Stimulated activated CD4-positive, alpha-beta T cell treated with anti-CD3 and anti-CD28 coated beads, Interleukin-2, amount 100 ng/mL, for 24 hours (primary cell): ENCODE measurements at regions not wholly inside any gene's neighbourhood (a gene's known extent, or its start where the extent isn't known, plus 50 kb on each side); places are given as distances from the start of the nearest gene placed in this dataset.
"Not testable (repeated sequence)": the region's sequence is repeated elsewhere in the genome, so short reads cannot be mapped to it uniquely, and the experiment has no call there.

Experiments used
- DNase-seq, 2 donors: peaks; one replicate each; pipeline ENCODE4 v3.0.0-alpha.2; 2020

DNA sequence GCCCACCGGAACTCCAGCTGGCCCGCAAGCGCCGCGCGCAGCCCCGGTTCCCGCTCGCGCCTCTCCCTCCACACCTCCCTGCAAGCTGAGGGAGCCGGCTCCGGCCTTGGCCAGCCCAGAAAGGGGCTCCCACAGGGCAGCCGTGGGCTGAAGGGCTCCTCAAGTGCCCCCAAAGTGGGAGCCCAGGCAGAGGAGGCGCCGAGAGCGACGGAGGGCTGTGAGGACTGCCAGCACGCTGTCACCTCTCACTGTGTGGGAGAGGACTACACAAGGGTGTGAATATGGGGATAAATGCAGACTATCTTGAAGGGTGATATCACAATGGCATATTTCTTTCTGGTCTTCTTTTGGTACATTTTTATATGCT is 158.3 kb upstream of the PPP1R3A start:
- not testable (repeated sequence) for DNase-seq

DNA sequence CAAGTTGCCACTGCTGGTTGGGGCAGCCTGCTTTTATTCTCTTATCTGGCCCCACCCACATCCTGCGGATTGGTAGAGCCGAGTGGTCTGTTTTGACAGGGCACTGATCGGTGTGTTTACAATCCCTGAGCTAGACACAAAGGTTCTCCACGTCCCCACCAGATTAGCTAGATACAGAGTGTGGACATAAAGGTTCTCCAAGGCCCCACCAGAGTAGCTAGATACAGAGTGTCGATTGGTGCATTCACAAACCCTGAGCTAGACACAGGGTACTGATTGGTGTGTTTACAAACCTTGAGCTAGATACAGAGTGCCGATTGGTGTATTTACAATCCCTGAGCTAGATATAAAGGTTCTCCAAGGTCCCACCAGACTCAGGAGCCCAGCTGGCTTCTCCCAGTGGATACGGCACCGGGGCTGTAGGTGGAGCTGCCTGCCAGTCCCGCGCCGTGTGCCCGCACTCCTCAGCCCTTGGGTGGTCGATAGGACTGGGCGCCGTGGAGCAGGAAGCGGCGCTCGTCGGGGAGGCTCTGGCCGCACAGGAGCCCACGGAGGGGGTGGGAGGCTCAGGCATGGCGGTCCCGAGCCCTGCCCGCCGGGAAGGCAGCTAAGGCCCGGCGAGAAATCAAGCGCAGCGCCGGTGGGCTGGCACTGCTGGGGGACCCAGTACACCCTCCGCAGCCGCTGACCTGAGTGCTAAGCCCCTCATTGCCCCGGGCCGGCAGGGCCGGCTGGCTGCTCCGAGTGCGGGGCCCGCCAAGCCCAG is 157.8 kb upstream of the PPP1R3A start:
- not testable (repeated sequence) for DNase-seq

DNA sequence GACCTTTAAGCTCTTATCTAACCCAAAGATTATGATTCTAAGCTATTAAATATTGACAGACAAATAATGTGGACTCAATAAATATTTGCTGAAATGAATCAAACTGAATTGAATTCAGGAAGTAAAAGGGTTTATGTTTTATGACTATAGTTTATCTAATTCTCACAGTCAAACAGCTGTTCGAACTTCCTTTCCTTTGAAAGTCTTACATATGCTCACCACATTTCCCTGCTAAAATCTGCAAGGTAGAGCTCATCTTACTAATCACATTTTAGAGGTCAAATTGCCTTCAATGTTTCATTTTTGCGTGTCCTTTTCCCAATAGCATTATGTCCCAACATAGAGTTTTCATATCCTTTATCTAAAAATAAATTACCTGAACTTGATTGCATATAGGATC is 154.9 kb upstream of the PPP1R3A start:
- DNase-seq = no peak

DNA sequence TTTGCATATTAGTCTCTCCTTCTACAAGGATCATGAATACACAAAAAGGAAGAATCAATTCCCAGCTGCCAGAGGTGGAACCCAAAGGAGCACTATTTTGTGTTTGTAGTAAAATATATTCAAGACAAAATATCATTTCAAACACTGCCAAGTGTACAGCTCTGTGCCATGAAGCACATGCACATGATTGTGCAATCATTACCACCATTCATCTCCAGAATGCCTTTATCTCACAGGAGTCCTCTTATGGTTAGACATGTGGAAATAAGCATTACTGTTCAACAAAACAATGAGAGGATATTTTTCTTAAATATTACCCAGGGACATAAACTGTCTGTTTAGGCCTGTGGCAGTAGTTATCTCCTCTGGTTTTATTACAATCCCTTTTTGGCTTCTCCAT is 151.4 kb upstream of the PPP1R3A start:
- no peak for DNase-seq

DNA sequence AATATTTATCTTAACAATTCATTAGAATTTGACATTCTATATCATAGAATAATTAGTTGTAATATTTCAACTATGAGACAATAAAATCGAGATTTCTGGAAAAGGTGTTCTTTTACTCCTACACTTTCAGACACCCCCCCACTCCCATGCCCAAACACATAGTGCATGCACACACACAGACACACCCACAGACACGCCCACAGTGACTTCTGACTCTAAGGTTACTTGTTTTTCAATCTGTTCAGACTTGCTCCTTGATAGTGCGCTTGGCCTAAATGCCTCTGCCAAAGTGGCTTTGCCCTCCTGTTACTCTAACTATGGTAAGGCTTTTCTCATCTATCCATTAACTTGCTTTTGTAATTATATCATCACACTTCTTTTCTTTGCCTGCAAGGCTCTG is 144.0 kb upstream of the PPP1R3A start:
- no peak for DNase-seq

DNA sequence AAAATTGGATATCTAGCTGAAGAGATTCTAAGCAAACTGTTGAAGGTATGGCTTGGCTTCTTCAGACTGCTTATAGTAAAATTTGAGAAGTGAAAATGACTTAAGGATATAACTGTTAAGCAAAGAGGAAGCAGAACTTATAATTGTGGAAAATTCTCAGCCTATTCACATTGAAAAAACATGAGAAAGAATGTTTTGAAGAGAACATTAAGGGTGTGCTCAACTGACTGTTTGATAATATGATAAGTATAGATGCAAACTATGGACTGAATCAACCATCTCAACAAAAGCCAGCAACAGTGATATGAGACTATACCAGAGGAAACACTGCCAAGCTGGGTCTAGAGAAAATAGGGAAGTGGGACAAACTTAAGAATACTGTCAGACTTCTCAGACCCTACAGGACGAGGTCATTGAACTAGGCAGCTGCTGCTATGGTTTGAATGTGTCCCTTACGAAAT is 133.1 kb upstream of the PPP1R3A start:
- no peak for DNase-seq

DNA sequence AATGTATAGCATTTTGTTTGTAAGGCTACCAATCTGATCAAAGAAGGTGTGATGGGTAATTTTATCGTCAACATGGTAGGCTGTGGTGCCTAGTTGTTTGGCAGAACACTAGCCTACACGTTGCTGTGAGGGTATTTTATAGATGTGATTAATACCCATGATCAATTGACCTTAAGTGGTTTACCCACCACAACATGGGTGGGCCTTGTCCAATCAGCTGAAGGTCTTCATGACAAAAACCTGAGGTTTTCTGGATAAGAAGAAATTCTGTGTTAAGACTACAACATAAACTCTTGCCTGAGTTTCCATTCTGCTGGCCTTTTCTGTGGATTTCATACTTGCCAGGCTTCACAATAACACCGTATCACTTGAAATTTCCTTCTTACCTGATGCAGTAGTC is 131.8 kb upstream of the PPP1R3A start:
- no peak for DNase-seq

DNA sequence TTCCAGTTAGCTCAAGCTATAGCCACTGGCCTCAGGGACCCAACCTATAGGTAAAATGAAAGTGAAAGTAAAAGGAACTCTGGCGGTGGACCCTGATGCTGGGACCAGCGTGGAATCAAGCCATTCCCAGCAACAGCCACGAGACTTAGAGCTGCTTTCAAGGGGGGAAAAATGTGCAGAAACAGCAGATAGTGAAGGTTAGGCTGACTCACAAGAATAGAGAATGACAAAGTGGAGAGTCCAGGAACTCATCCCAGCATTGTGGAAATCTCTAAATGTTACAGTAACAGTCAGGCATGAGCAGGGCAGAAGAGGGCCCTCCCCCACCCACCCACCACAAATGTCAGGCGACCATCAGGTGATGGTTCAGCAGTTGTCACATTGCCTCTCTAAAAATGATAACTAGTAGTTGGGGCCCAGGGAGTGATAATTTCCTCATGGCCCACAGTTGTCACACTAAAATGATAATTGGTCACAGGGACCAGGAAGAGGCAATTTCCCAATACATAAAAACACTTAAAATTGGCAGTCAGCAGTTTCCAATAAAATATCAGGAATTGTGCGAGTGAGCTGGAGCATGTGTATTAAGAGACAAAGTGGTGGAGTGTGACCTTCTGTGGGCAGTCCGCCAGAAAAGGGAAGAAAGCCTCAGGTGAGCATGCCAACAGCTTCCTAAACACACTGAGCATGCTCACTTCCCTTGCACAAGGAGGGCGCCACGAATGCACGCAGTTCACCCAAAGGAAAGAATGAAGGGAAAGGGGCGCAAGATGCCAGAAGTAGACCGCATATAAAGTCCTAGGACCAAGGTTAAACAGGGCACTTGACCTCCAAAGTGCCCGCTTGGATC is 129.8 kb upstream of the PPP1R3A start:
- no peak for DNase-seq

DNA sequence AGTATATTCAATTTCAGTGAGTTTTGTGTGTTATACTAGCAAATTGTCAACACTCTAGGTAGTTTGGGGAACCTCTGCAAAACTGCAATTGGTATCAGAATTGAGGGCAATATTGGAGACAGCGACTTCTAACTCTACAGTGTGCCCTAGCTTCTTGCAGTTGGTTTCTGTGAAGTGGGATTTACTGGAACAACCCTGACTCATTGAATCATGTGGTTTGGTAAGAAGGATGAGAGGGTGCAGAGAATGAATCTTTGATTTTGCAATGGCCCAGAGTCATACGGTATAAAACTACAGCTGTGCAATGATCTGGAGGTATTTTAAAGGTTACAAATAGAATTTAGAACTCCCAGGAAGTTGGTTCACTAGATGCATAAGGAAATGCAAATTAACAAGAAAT is 129.1 kb upstream of the PPP1R3A start:
- DNase-seq = no peak

DNA sequence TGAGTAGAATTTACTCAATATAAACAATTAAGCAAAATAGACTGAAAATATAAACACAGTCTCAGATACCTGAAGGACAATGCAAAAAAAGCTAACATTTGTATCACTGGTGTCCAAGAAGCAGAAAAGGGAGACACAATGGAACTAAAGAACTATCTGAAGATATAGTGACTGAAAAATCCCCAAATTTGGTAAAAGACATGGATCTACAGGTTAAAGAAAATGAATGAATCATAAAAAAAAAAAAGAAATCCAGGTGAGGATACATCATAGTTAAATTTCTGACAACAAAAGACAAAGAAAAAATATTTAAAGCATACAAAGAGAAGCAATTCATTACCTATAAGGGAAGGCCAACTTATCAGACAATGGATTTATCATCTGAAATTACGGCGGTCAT is 114.7 kb upstream of the PPP1R3A start:
- DNase-seq = no peak

DNA sequence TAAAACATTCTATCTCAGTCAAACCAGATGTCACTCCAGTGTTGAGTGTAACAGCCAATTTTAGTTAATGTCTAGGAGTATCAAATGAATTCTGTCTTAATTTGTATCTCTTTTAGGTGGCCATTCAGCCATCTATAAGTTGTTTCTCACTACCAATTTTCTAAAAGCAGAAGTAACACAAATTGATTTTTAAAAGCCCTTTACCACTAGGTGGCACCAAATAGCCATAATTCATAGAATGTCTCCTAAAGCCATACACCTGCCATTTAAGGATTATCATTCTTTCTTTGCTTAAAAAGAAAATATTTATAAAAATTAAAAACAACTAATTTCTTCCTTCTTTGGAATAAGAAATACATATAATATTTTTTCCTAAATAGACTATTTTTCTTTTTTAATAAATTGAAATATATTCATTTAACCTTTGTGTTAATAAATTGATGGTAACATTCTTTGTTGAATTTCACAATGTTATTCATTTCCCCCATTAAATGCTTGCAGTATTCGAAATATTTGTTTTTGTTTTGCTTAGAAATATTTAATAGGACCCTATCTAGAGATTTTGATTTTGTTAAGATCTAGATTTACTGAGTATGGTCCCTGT is 107.8 kb upstream of the PPP1R3A start:
- DNase-seq = no peak

DNA sequence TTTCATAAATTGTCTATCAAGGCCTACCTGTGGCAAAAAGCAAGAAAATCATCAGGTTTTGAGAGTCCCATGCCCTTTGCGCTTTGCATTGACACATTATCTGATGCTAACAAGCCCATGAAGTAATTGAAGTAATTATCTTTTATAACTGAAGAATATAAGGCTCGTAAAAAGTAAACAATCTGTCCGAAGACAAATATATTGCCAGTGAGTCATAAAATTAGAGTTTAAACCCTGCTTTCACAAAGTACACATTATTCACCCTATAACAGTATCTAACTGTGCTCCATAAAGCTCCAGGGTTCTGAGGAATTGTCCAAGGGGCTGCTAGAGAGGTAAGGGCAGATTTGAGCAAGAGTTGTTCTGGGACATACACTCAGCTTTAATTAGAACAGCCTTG is 102.3 kb upstream of the PPP1R3A start:
- no peak for DNase-seq

DNA sequence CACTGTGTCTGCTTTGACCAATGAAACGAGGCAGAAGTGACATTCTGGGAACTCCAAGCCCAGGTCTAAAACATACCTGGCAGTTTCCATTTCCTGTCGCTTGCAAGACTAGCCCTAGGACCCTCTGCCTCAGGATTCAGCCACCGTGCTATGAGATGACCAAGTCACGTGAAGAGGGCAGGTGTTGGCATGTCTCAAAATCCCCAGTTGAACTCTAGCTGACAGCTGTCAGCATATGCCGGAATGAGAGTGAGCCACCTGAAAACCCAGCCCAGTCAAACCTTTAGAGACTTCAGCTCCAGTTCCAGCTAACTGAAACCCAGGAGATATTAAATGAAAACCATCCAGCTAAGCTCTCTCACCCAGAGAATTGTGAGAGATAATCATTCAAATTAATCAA is 89.9 kb upstream of the PPP1R3A start:
- no peak for DNase-seq

DNA sequence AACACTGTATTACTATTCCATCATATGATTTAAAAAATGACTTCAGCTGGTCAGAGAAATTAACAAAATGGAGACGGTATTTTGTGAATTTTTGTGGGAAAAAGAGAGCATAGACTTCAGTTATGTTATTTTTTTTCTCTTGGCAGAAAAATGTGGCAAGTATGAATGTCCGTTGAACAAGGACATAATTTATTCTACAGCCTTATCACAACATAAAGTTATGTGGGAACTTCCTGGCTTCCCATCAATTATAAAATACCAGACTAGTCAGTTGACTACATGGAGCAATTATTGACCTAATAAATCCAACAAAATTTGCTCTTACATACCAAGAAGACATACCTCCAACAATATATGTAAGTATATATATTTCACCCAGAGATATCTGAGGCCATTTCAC is 88.6 kb upstream of the PPP1R3A start:
- no peak for DNase-seq

DNA sequence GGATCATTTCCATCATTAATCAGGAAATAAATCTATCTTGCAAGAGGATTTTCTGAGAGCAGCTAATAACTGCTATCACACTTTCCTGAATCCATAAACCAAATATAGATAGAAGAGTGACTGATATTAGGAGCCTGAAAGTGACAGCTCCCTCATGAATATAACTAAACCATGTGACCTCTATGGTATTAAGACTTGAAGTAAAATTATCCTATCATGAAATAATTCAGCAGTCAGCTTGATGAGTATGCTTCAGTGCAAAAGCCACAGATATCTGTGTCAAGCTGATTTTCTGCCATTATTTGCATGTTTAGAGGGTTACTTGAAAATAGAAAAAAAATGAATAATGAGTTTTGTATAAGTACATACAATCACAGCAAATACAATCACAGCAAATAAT is 80.1 kb upstream of the PPP1R3A start:
- DNase-seq = no peak

DNA sequence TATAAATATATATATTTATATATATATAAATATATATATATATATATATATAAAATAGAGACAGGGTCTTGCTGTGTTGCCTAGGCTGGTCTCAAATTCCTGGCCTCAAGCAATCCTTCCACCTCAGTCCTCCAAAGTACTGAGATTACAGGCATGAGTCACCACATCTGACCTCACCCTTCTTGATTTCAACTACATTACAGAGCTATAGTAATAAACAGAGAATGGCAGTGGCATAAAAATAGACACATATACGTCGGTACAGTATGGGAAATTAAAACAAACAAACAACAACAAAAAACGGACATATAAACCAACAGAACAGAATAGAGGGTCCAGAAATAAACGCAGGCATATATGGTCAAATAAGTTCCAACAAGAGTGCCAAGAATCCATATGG is 77.6 kb upstream of the PPP1R3A start:
- no peak for DNase-seq

DNA sequence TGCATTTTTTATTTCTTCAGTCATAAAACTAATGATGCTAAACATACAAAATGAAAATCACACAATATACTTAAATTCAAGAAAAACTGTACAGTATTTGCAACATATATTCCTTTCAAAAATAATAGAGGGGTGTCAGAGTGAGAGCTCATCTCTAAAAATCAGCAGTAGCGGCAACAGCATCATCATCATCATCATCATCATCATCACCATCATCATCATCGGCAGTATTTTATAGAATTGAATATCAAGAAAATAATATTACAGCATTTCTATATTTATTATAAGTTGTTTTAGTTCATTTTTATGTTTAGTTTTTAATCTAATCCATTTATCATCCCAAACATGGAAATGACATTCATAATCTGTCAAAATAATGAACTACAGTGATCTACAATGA is 67.4 kb upstream of the PPP1R3A start:
- no peak for DNase-seq

DNA sequence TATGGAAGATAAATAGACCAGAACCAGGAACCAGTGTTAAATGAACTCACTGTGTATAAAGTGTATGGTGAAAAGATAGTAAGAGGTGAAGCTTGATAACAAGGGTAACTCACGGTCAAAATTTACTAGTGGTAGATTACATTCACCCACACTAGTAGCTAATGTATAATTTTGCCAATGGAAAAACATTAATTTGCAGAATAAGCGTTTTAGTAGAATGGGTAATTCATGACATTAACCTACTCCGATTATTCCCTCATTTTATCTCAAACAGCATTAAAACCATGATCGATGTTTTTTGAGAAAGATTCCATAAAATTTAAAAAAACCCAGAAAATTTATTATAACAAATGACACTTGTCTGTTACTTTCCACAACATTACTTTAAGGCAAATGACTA is 57.7 kb upstream of the PPP1R3A start:
- DNase-seq = no peak

DNA sequence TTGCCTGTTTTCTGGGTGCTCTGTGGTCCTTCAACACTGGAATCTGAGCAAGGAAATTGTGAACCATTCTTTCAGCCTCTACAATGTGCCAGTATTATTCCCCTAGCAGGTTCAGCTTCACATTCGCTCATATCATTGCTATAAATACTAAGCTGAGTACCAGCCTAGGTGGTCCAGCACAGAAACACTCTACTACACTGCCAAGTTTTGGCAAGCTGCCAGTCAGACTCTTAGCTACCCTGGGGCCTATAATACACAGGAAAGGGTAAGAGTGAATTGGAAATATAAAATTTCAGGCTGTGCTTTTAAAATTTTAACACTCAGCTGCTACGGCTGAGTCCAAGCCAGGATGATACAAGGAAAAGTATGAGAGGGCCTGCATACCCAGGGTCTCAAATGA is 49.9 kb upstream of the PPP1R3A start:
- no peak for DNase-seq
